ENCODE measurements at regions not wholly inside any gene's neighbourhood (a gene's known extent, or its start where the extent isn't known, plus 50 kb on each side); places are given as distances from the start of the nearest gene placed in this dataset.

GRCh38 chr20:40811660-40812414 is 122.8 kb upstream of the MAFB start:
- H3K9me3 ChIP-seq (ENCODE audit: control extremely low read depth in 1 of 3, control insufficient read depth in 2 of 3, insufficient read depth in 1 of 3, low read length in 2 of 3), result no peaks in the 10 kb centered on the region
- no peaks in the 10 kb centered on the region for H3K79me2 ChIP-seq (ENCODE audit: control insufficient read depth, insufficient read depth, low read length)
- H4K20me1 ChIP-seq (ENCODE audit: control insufficient read depth, insufficient read depth, low read length, poor library complexity, severe bottlenecking), result no peaks in the 10 kb centered on the region
- ATAC-seq (ENCODE audit: low read depth) (no peak), DNase-seq (no peak)
- H3K27me3 Mint-ChIP-seq, result peaks cover 13% of the 10 kb centered on the region
- no peak overlapping the region for H3K27ac ChIP-seq (ENCODE audit: low read length in 2 of 2)
- ChIA-PET CTCF (no interaction called here), POLR2A (no interaction called here)
- no peak overlapping the region for H3K27ac Mint-ChIP-seq
- no peaks in the 10 kb centered on the region for H3K4me1 ChIP-seq (ENCODE audit: control insufficient read depth in 2 of 2, insufficient read depth in 2 of 2, low read length in 2 of 2)
- no peaks in the 10 kb centered on the region for H3K9me3 Mint-ChIP-seq (ENCODE audit: insufficient read depth)
- peaks cover 0 to 2% (median 0%) of the 10 kb centered on the region in 4 experiments for H3K27me3 ChIP-seq (replicated peaks in 1 of 4; ENCODE audit: control extremely low read depth in 1 of 4, control insufficient read depth in 3 of 4, insufficient read depth in 4 of 4, low read length in 3 of 4)
- H2AFZ ChIP-seq (ENCODE audit: insufficient read depth, low read depth, low read length, poor library complexity, severe bottlenecking), result no peak overlapping the region
- WGBS (ENCODE audit: insufficient coverage), result 81% methylated on average over 5 of the region's 8 CpGs
- no peaks in the 10 kb centered on the region for H3K36me3 ChIP-seq (replicated peaks in 1 of 2; ENCODE audit: control extremely low read depth in 1 of 2, control insufficient read depth in 1 of 2, extremely low read depth in 1 of 2, insufficient read depth in 2 of 2, low read length in 1 of 2)
- no peaks in the 10 kb centered on the region for H3K4me1 Mint-ChIP-seq
- H3K4me3 ChIP-seq (ENCODE audit: control extremely low read depth in 1 of 5, extremely low read depth in 1 of 5, insufficient read depth in 1 of 5, low read depth in 2 of 5, low read length in 4 of 5), result no peak overlapping the region
- TF ChIP-seq CTCF (IDR thresholded peaks at IDR 0.05) (no peak), EZH2 (IDR thresholded peaks at IDR 0.05; ENCODE audit: borderline replicate concordance, insufficient read depth, low read depth, low read length, poor library complexity, severe bottlenecking) (no peak)
- H3K4me3 Mint-ChIP-seq, result no peak overlapping the region
- intact Hi-C loops (cut with micrococcal nuclease), result no loop called here
- H3K4me2 ChIP-seq (replicated peaks; ENCODE audit: low read depth, low read length, poor library complexity, severe bottlenecking), result no peak overlapping the region
- H3K9ac ChIP-seq (ENCODE audit: low read length), result no peak overlapping the region

GRCh38 chr20:40812415-40812925 is 123.4 kb upstream of the MAFB start:
- no peak overlapping the region for H3K4me3 Mint-ChIP-seq
- H3K4me2 ChIP-seq (replicated peaks; ENCODE audit: low read depth, low read length, poor library complexity, severe bottlenecking), result no peak overlapping the region

More at GRCh38 chr20:40812415-40812925, 123.4 kb upstream of the MAFB start:
- Mint-ChIP-seq H3K9me3 (ENCODE audit: insufficient read depth) (no peaks in the 10 kb centered on the region), H3K27ac (no peak overlapping the region), H3K4me1 (no peaks in the 10 kb centered on the region), H3K27me3 (peaks cover 11% of the 10 kb centered on the region)
- Histone ChIP-seq H4K20me1 (ENCODE audit: control insufficient read depth, insufficient read depth, low read length, poor library complexity, severe bottlenecking) (no peaks in the 10 kb centered on the region), H3K9me3 (ENCODE audit: control extremely low read depth in 1 of 3, control insufficient read depth in 2 of 3, insufficient read depth in 1 of 3, low read length in 2 of 3) (no peaks in the 10 kb centered on the region), H3K4me1 (ENCODE audit: control insufficient read depth in 2 of 2, insufficient read depth in 2 of 2, low read length in 2 of 2) (no peaks in the 10 kb centered on the region), H3K79me2 (ENCODE audit: control insufficient read depth, insufficient read depth, low read length) (no peaks in the 10 kb centered on the region), H3K27me3 (replicated peaks in 1 of 4; ENCODE audit: control extremely low read depth in 1 of 4, control insufficient read depth in 3 of 4, insufficient read depth in 4 of 4, low read length in 3 of 4) (peaks cover 0 to 2% (median 0%) of the 10 kb centered on the region in 4 experiments), H3K4me3 (ENCODE audit: control extremely low read depth in 1 of 5, extremely low read depth in 1 of 5, insufficient read depth in 1 of 5, low read depth in 2 of 5, low read length in 4 of 5) (no peak overlapping the region), H3K36me3 (replicated peaks in 1 of 2; ENCODE audit: control extremely low read depth in 1 of 2, control insufficient read depth in 1 of 2, extremely low read depth in 1 of 2, insufficient read depth in 2 of 2, low read length in 1 of 2) (no peaks in the 10 kb centered on the region), H2AFZ (ENCODE audit: insufficient read depth, low read depth, low read length, poor library complexity, severe bottlenecking) (no peak overlapping the region), H3K9ac (ENCODE audit: low read length) (no peak overlapping the region), H3K27ac (ENCODE audit: low read length in 2 of 2) (no peak overlapping the region)
- DNase-seq (no peak), ATAC-seq (ENCODE audit: low read depth) (no peak)
- TF ChIP-seq EZH2 (IDR thresholded peaks at IDR 0.05; ENCODE audit: borderline replicate concordance, insufficient read depth, low read depth, low read length, poor library complexity, severe bottlenecking) (no peak), CTCF (IDR thresholded peaks at IDR 0.05) (no peak)
- intact Hi-C loops (cut with micrococcal nuclease), result no loop called here
- 100% methylated on average over 5 of the region's 7 CpGs for WGBS (ENCODE audit: insufficient coverage)
- ChIA-PET CTCF (no interaction called here), POLR2A (no interaction called here)

Data from B cell (primary cell).